ENCODE measurements at regions not wholly inside any gene's neighbourhood (a gene's known extent, or its start where the extent isn't known, plus 50 kb on each side); places are given as distances from the start of the nearest gene placed in this dataset.

- DNase-seq (ENCODE audit: low read depth, low spot score) (no peak), FAIRE-seq (no peak)
- no peaks in the 10 kb centered on the region for H3K4me1 ChIP-seq (ENCODE audit: control insufficient read depth, extremely low read depth, insufficient read depth, low read length)
- no peaks in the 10 kb centered on the region for H3K9me1 ChIP-seq (ENCODE audit: control insufficient read depth, extremely low read depth, insufficient read depth, low read length)
- no peaks in the 10 kb centered on the region for H3K9me3 ChIP-seq (ENCODE audit: control insufficient read depth, low read depth, low read length)
- no peak overlapping the region for H3K4me2 ChIP-seq (ENCODE audit: control insufficient read depth, extremely low read depth, insufficient read depth, low read depth, low read length)
- no peaks in the 10 kb centered on the region for H4K20me1 ChIP-seq (ENCODE audit: control insufficient read depth, extremely low read depth, insufficient read depth, low read length)
- H3K27me3 ChIP-seq (ENCODE audit: control insufficient read depth, extremely low read depth, insufficient read depth, low read length): no peaks in the 10 kb centered on the region
- TF ChIP-seq EZH2 (IDR thresholded peaks at IDR 0.05; ENCODE audit: low read length) (no peak), CTCF (optimal IDR thresholded peaks at IDR 0.05 in 1 of 3, IDR thresholded peaks at IDR 0.05 in 1 of 3, conservative IDR thresholded peaks at IDR 0.05 in 1 of 3; ENCODE audit: extremely low read depth in 1 of 3, insufficient read depth in 2 of 3, low read length in 3 of 3) (no peak)
- H3K27ac ChIP-seq (ENCODE audit: control insufficient read depth, insufficient read depth, low read length): no peak overlapping the region
- H3K4me3 ChIP-seq (ENCODE audit: control insufficient read depth in 2 of 3, extremely low read depth in 1 of 3, insufficient read depth in 2 of 3, low read depth in 1 of 3, low read length in 3 of 3): no peak overlapping the region
- no peak overlapping the region for H2AFZ ChIP-seq (ENCODE audit: control insufficient read depth, low read length)
- H3K79me2 ChIP-seq (ENCODE audit: control insufficient read depth, insufficient read depth, low read length): no peaks in the 10 kb centered on the region
- dilution Hi-C loops (cut with MboI; ENCODE audit: extremely low pct_ligation_motif_present, low sequenced_read_pairs): no loop called here
- no peaks in the 10 kb centered on the region for H3K36me3 ChIP-seq (ENCODE audit: control insufficient read depth in 2 of 2, extremely low read depth in 1 of 2, insufficient read depth in 2 of 2, low read length in 2 of 2)
- H3K9ac ChIP-seq (ENCODE audit: control insufficient read depth, extremely low read depth, insufficient read depth, low read length): no peak overlapping the region
Observed at GRCh38 chr2:167524786-167525185, 636.5 kb downstream of the XIRP2 start.

- TF ChIP-seq EZH2 (IDR thresholded peaks at IDR 0.05; ENCODE audit: low read length) (no peak), CTCF (optimal IDR thresholded peaks at IDR 0.05 in 1 of 3, IDR thresholded peaks at IDR 0.05 in 1 of 3, conservative IDR thresholded peaks at IDR 0.05 in 1 of 3; ENCODE audit: extremely low read depth in 1 of 3, insufficient read depth in 2 of 3, low read length in 3 of 3) (no peak)
- no peaks in the 10 kb centered on the region for H3K36me3 ChIP-seq (ENCODE audit: control insufficient read depth in 2 of 2, extremely low read depth in 1 of 2, insufficient read depth in 2 of 2, low read length in 2 of 2)
- no peaks in the 10 kb centered on the region for H3K9me1 ChIP-seq (ENCODE audit: control insufficient read depth, extremely low read depth, insufficient read depth, low read length)
- no peak for DNase-seq (ENCODE audit: low read depth, low spot score)
- H2AFZ ChIP-seq (ENCODE audit: control insufficient read depth, low read length): no peak overlapping the region
- no peaks in the 10 kb centered on the region for H4K20me1 ChIP-seq (ENCODE audit: control insufficient read depth, extremely low read depth, insufficient read depth, low read length)
- no peaks in the 10 kb centered on the region for H3K27me3 ChIP-seq (ENCODE audit: control insufficient read depth, extremely low read depth, insufficient read depth, low read length)
- no peaks in the 10 kb centered on the region for H3K79me2 ChIP-seq (ENCODE audit: control insufficient read depth, insufficient read depth, low read length)
- no peak overlapping the region for H3K4me3 ChIP-seq (ENCODE audit: control insufficient read depth in 2 of 3, extremely low read depth in 1 of 3, insufficient read depth in 2 of 3, low read depth in 1 of 3, low read length in 3 of 3)
- H3K4me2 ChIP-seq (ENCODE audit: control insufficient read depth, extremely low read depth, insufficient read depth, low read depth, low read length): no peak overlapping the region
- no peak overlapping the region for H3K27ac ChIP-seq (ENCODE audit: control insufficient read depth, insufficient read depth, low read length)
- no peaks in the 10 kb centered on the region for H3K9me3 ChIP-seq (ENCODE audit: control insufficient read depth, low read depth, low read length)
- dilution Hi-C loops (cut with MboI; ENCODE audit: extremely low pct_ligation_motif_present, low sequenced_read_pairs): no loop called here
- no peak overlapping the region for H3K9ac ChIP-seq (ENCODE audit: control insufficient read depth, extremely low read depth, insufficient read depth, low read length)
- no peaks in the 10 kb centered on the region for H3K4me1 ChIP-seq (ENCODE audit: control insufficient read depth, extremely low read depth, insufficient read depth, low read length)
- FAIRE-seq: no peak
Observed at GRCh38 chr2:167510071-167510759, 621.9 kb downstream of the XIRP2 start.

Data from keratinocyte (primary cell).